ENCODE measurements at regions not wholly inside any gene's neighbourhood (a gene's known extent, or its start where the extent isn't known, plus 50 kb on each side); places are given as distances from the start of the nearest gene placed in this dataset.
A peak's percentile ranks its signal among the peaks of the same experiment; 100 is the strongest.

DNA sequence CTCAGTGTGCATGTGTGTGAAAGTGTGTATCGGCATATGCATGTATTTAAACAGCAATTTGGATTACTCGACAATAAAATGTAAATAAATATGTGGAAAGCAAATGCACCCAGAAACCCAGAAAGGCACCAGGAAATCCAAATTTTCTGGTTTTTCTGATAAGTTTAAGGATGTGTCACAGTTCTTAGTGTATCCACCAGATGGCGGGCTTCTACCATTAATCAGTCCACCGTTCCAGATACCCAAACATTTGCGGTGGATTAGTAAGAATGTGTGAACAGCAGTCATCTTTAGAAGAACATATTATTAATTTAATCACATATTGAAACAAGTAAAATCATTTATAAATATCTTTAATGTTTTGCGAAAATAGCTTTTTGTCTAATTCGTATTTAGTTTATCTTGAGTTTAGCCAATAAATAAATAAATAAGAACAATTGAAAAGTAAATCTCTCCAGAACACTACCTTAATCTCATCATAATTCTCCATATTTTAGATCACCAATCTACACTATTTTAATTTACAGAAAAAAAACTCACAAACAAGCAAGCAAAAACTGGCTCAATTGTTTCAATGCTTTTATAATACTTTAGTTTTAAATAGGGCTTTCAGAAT, 298.9 kb downstream of the DSEL start:
- Histone ChIP-seq H3K4me2 (ENCODE audit: low read length) (no peak overlapping the region), H3K4me3 (ENCODE audit: low read length) (no peak overlapping the region), H3K4me1 (ENCODE audit: control insufficient read depth, low read length) (no peaks in the 10 kb centered on the region), H3K79me2 (ENCODE audit: control insufficient read depth, low read length) (no peaks in the 10 kb centered on the region), H3F3A (ENCODE audit: control insufficient read depth, insufficient read depth) (no peaks in the 10 kb centered on the region), H4K20me1 (ENCODE audit: control insufficient read depth, insufficient read depth, low read depth, low read length) (no peaks in the 10 kb centered on the region), H3K9me2 (replicated peaks; ENCODE audit: control insufficient read depth, low read length) (no peaks in the 10 kb centered on the region), H3K27ac (ENCODE audit: low read depth, low read length) (no peak overlapping the region), H3K27me3 (ENCODE audit: control insufficient read depth, low read length) (no peaks in the 10 kb centered on the region), H3K9me3 (ENCODE audit: control insufficient read depth, insufficient read depth, low read length) (no peaks in the 10 kb centered on the region), H3K36me3 (ENCODE audit: control insufficient read depth, low read length) (no peaks in the 10 kb centered on the region)
- peak; percentile 56 for TF ChIP-seq CTCF (IDR thresholded peaks at IDR 0.05; ENCODE audit: low read depth, low read length, poor library complexity, severe bottlenecking)
- TF ChIP-seq EZH2phosphoT487 (IDR thresholded peaks at IDR 0.05; ENCODE audit: borderline replicate concordance, low read length): no peak

GRCh38 chr18:67216846-67217245, 299.7 kb downstream of the DSEL start:
- no peaks in the 10 kb centered on the region for H3K79me2 ChIP-seq (ENCODE audit: control insufficient read depth, low read length)
- no peak for TF ChIP-seq EZH2phosphoT487 (IDR thresholded peaks at IDR 0.05; ENCODE audit: borderline replicate concordance, low read length)
- no peak for TF ChIP-seq CTCF (IDR thresholded peaks at IDR 0.05; ENCODE audit: low read depth, low read length, poor library complexity, severe bottlenecking)
- H3K36me3 ChIP-seq (ENCODE audit: control insufficient read depth, low read length): no peaks in the 10 kb centered on the region
- H3K4me2 ChIP-seq (ENCODE audit: low read length): no peak overlapping the region
- no peak overlapping the region for H3K27ac ChIP-seq (ENCODE audit: low read depth, low read length)
- H3K4me1 ChIP-seq (ENCODE audit: control insufficient read depth, low read length): no peaks in the 10 kb centered on the region
- no peaks in the 10 kb centered on the region for H3K9me2 ChIP-seq (replicated peaks; ENCODE audit: control insufficient read depth, low read length)
- no peaks in the 10 kb centered on the region for H3K9me3 ChIP-seq (ENCODE audit: control insufficient read depth, insufficient read depth, low read length)
- no peaks in the 10 kb centered on the region for H3F3A ChIP-seq (ENCODE audit: control insufficient read depth, insufficient read depth)
- H3K4me3 ChIP-seq (ENCODE audit: low read length): no peak overlapping the region
- H3K27me3 ChIP-seq (ENCODE audit: control insufficient read depth, low read length): no peaks in the 10 kb centered on the region
- no peaks in the 10 kb centered on the region for H4K20me1 ChIP-seq (ENCODE audit: control insufficient read depth, insufficient read depth, low read depth, low read length)

DNA sequence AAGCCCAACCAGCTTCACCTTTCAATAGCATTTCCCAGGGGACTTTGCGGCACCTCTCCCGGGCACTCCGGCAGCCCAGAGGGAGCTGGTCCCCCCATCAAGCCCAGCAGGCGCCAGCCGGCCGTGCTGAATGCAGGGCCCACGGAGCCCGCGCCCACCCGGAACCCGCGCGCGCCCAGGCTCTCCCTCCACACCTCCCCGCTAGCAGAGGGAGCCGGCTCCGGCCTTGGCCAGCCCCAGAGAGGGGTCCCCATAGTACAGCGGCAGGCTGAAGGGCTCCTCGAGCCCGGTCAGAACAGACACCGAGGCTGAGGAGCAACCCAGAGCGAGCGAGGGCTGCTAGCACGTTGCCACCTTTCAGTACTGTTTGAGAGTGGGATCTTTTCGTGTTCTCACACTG, 300.8 kb downstream of the DSEL start:
- H3K9me3 ChIP-seq (ENCODE audit: control insufficient read depth, insufficient read depth, low read length): no peaks in the 10 kb centered on the region
- H3K4me3 ChIP-seq (ENCODE audit: low read length): no peak overlapping the region
- H3K9me2 ChIP-seq (replicated peaks; ENCODE audit: control insufficient read depth, low read length): no peaks in the 10 kb centered on the region
- no peaks in the 10 kb centered on the region for H3K79me2 ChIP-seq (ENCODE audit: control insufficient read depth, low read length)
- H3K27me3 ChIP-seq (ENCODE audit: control insufficient read depth, low read length): no peaks in the 10 kb centered on the region
- no peak overlapping the region for H3K4me2 ChIP-seq (ENCODE audit: low read length)
- H3F3A ChIP-seq (ENCODE audit: control insufficient read depth, insufficient read depth): no peaks in the 10 kb centered on the region
- H3K4me1 ChIP-seq (ENCODE audit: control insufficient read depth, low read length): no peaks in the 10 kb centered on the region
- H4K20me1 ChIP-seq (ENCODE audit: control insufficient read depth, insufficient read depth, low read depth, low read length): no peaks in the 10 kb centered on the region
- no peak overlapping the region for H3K27ac ChIP-seq (ENCODE audit: low read depth, low read length)
- no peak for TF ChIP-seq EZH2phosphoT487 (IDR thresholded peaks at IDR 0.05; ENCODE audit: borderline replicate concordance, low read length)
- H3K36me3 ChIP-seq (ENCODE audit: control insufficient read depth, low read length): no peaks in the 10 kb centered on the region

DNA sequence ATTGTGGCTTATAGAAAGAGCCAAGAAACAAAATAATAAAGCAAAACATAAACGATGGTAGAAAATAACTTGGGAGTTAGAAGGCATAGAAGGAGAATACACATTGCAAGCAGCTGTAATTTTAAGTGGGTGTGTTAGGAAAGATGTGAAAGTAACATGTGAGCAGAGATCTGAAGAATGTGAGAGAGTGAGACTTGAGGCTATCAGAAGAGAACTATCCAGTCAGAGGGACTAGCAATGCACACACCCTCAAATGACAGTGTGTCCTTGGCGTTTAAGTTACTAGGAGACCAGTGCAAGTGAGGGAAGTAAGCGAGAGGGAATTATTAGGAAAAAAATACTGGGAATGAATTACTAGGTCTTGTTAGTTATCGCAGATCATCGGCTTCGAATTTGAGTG, 304.9 kb downstream of the DSEL start:
- Histone ChIP-seq H3K4me1 (ENCODE audit: control insufficient read depth, low read length) (no peaks in the 10 kb centered on the region), H4K20me1 (ENCODE audit: control insufficient read depth, insufficient read depth, low read depth, low read length) (no peaks in the 10 kb centered on the region), H3K27me3 (ENCODE audit: control insufficient read depth, low read length) (no peaks in the 10 kb centered on the region), H3K9me3 (ENCODE audit: control insufficient read depth, insufficient read depth, low read length) (no peaks in the 10 kb centered on the region), H3F3A (ENCODE audit: control insufficient read depth, insufficient read depth) (no peaks in the 10 kb centered on the region), H3K4me2 (ENCODE audit: low read length) (no peak overlapping the region), H3K27ac (ENCODE audit: low read depth, low read length) (no peak overlapping the region), H3K36me3 (ENCODE audit: control insufficient read depth, low read length) (no peaks in the 10 kb centered on the region), H3K4me3 (ENCODE audit: low read length) (no peak overlapping the region), H3K79me2 (ENCODE audit: control insufficient read depth, low read length) (no peaks in the 10 kb centered on the region), H3K9me2 (replicated peaks; ENCODE audit: control insufficient read depth, low read length) (no peaks in the 10 kb centered on the region)
- no peak for TF ChIP-seq EZH2phosphoT487 (IDR thresholded peaks at IDR 0.05; ENCODE audit: borderline replicate concordance, low read length)
- no peak for TF ChIP-seq CTCF (IDR thresholded peaks at IDR 0.05; ENCODE audit: low read depth, low read length, poor library complexity, severe bottlenecking)
